ENCODE measurements at regions not wholly inside any gene's neighbourhood (a gene's known extent, or its start where the extent isn't known, plus 50 kb on each side); places are given as distances from the start of the nearest gene placed in this dataset.

DNA sequence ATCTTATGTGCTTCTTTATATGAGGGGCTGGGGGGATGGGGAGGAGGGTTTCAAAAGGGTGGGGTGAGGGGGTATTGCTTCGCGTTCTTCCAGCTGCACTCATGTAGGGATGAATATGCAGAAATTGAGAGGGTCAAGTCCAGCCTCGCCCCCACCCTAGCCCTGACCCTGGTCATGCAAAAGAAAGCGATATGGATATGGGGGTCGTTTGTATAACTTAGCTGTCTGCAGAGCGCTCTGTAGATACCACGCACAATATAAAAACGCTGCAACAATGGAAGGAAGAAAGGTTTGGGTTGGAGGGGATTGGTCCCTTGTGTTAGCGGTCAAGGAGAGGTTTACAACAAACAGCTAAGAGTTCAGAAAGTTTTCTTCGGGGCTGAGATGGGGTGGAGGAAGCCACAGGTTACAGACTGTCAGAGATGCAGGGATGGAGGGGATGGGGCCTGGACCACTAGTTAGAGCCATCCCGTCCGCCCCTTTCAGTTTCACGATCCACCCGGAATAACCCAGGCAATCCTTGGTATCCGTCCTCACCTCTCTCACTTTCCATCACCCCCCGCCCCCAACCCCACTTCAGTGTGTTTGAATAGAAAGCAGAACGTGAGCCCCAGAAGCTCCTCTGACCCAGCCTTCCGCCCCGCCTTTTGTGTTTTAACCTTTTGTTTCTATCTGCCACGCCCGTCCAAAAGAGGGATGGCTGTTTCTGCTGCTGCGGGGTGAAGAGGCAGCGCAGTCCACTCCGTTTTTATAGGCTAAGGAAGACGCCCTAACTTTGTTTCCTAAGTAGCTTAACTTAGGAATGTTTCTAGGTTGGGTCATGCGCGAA lies 73.5 kb downstream of the SOX4 start:
- H3K36me3 Mint-ChIP-seq (ENCODE audit: low read depth), result peaks cover 21% of the 10 kb centered on the region

DNA sequence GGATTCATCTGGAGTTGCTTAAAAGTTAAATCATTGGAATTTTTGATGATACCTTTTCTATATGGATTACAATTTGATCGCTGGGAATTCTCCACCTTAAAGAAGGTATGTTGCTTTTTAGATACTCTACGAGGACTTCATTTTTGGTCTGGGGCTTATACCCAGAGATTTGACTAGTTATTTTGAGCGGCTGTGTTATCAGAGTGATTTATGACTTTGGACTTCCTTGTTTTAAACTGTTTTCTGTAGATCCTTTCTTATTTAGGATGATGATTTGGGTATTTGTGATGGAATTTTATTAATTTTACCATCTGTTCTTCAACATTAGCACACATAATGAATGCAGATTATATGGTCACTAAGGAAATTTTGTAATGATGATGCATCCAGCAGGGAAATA lies 75.2 kb downstream of the SOX4 start:
- H3K9me3 Mint-ChIP-seq, result peaks cover 2% of the 10 kb centered on the region
- peaks cover 33% of the 10 kb centered on the region for H3K36me3 Mint-ChIP-seq (ENCODE audit: low read depth)
- H3K27ac Mint-ChIP-seq, result no peak overlapping the region
- H3K9ac ChIP-seq (ENCODE audit: extremely low read depth, low read length, poor library complexity, severe bottlenecking), result peak overlapping the region; percentile 13
- peaks cover 29% of the 10 kb centered on the region for H3K4me1 Mint-ChIP-seq
- peak overlapping the region; percentile 93 for H3K4me3 Mint-ChIP-seq
- H3K27ac ChIP-seq (ENCODE audit: low read depth, low read length), result no peak overlapping the region
- H3K36me3 ChIP-seq (ENCODE audit: control insufficient read depth, insufficient read depth, low read length), result peaks cover 54% of the 10 kb centered on the region
- H3K4me3 ChIP-seq (ENCODE audit: low read length), result peak overlapping the region; percentile 97
- 82 to 93% methylated on average over 2 to 3 of the region's 3 CpGs for WGBS, 2 experiments (ENCODE audit: insufficient coverage in 1 of 2, insufficient read length in 1 of 2)
- H3K4me1 ChIP-seq (ENCODE audit: control insufficient read depth, insufficient read depth, low read length), result no peaks in the 10 kb centered on the region
- no peaks in the 10 kb centered on the region for H3K27me3 ChIP-seq (ENCODE audit: control insufficient read depth, insufficient read depth, low read length, poor library complexity, severe bottlenecking)
- DNase-seq, result no peak
- H3K9me3 ChIP-seq (ENCODE audit: control insufficient read depth, low read length), result peaks cover 11% of the 10 kb centered on the region
- TF ChIP-seq, protein P1, sequence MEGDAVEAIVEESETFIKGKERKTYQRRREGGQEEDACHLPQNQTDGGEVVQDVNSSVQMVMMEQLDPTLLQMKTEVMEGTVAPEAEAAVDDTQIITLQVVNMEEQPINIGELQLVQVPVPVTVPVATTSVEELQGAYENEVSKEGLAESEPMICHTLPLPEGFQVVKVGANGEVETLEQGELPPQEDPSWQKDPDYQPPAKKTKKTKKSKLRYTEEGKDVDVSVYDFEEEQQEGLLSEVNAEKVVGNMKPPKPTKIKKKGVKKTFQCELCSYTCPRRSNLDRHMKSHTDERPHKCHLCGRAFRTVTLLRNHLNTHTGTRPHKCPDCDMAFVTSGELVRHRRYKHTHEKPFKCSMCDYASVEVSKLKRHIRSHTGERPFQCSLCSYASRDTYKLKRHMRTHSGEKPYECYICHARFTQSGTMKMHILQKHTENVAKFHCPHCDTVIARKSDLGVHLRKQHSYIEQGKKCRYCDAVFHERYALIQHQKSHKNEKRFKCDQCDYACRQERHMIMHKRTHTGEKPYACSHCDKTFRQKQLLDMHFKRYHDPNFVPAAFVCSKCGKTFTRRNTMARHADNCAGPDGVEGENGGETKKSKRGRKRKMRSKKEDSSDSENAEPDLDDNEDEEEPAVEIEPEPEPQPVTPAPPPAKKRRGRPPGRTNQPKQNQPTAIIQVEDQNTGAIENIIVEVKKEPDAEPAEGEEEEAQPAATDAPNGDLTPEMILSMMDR (conservative IDR thresholded peaks at IDR 0.05), result no peak
- peaks cover 2% of the 10 kb centered on the region for H3K27me3 Mint-ChIP-seq (ENCODE audit: insufficient read depth)

More for the DNA sequence above, 73.5 kb downstream of the SOX4 start:
- Histone ChIP-seq H3K27me3 (ENCODE audit: control insufficient read depth, insufficient read depth, low read length, poor library complexity, severe bottlenecking) (no peaks in the 10 kb centered on the region), H3K9me3 (ENCODE audit: control insufficient read depth, low read length) (no peaks in the 10 kb centered on the region), H3K4me3 (ENCODE audit: low read length) (peak overlapping the region; percentile 97), H3K9ac (ENCODE audit: extremely low read depth, low read length, poor library complexity, severe bottlenecking) (peak overlapping the region; percentile 71), H3K36me3 (ENCODE audit: control insufficient read depth, insufficient read depth, low read length) (peaks cover 38% of the 10 kb centered on the region), H3K27ac (ENCODE audit: low read depth, low read length) (peak overlapping the region; percentile 97), H3K4me1 (ENCODE audit: control insufficient read depth, insufficient read depth, low read length) (no peaks in the 10 kb centered on the region)
- peaks cover 2% of the 10 kb centered on the region for H3K27me3 Mint-ChIP-seq (ENCODE audit: insufficient read depth)
- peak overlapping the region; percentile 93 for H3K4me3 Mint-ChIP-seq
- H3K4me1 Mint-ChIP-seq, result peaks cover 33% of the 10 kb centered on the region
- WGBS, 2 experiments (ENCODE audit: insufficient coverage in 1 of 2, insufficient read length in 1 of 2), result 1 to 4% methylated on average over 16 to 27 of the region's 27 CpGs
- peak overlapping the region; percentile 99 for H3K27ac Mint-ChIP-seq
- H3K9me3 Mint-ChIP-seq, result no peaks in the 10 kb centered on the region
- DNase-seq, result peak; percentile 74
- TF ChIP-seq, protein P1 (conservative IDR thresholded peaks at IDR 0.05), result no peak

DNA sequence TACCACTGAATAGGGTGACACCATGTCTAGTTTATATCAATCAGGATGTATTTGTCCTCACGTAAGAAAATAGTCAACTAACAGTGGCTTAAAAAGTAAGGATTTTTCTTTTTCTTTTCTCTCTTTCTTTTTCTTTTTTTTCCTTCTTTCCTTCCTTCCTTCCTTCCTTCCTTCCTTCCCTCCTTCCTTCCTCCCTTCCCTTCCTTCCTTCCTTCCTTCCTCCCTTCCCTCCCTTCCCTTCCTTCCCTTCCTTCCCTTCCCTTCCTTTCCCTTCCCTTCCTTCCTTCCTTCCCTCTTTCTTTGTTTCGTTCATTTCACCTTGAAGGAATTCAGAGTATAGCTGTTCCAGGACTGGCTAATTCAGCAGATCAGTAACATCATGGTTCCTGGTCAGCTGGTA lies 83.2 kb downstream of the SOX4 start:
- Mint-ChIP-seq H3K9me3 (peaks cover 2% of the 10 kb centered on the region), H3K4me3 (no peak overlapping the region), H3K4me1 (peaks cover 10% of the 10 kb centered on the region), H3K27me3 (ENCODE audit: insufficient read depth) (no peaks in the 10 kb centered on the region), H3K27ac (no peak overlapping the region), H3K36me3 (ENCODE audit: low read depth) (peaks cover 62% of the 10 kb centered on the region)
- 50 to 95% methylated on average over 1 to 2 of the region's 2 CpGs for WGBS, 2 experiments (ENCODE audit: insufficient coverage in 1 of 2, insufficient read length in 1 of 2)
- peaks cover 16% of the 10 kb centered on the region for H3K9me3 ChIP-seq (ENCODE audit: control insufficient read depth, low read length)
- H3K27me3 ChIP-seq (ENCODE audit: control insufficient read depth, insufficient read depth, low read length, poor library complexity, severe bottlenecking), result no peaks in the 10 kb centered on the region
- no peaks in the 10 kb centered on the region for H3K4me1 ChIP-seq (ENCODE audit: control insufficient read depth, insufficient read depth, low read length)
- H3K9ac ChIP-seq (ENCODE audit: extremely low read depth, low read length, poor library complexity, severe bottlenecking), result no peak overlapping the region
- TF ChIP-seq, protein P1 (conservative IDR thresholded peaks at IDR 0.05), result no peak
- H3K27ac ChIP-seq (ENCODE audit: low read depth, low read length), result no peak overlapping the region
- H3K4me3 ChIP-seq (ENCODE audit: low read length), result no peak overlapping the region
- H3K36me3 ChIP-seq (ENCODE audit: control insufficient read depth, insufficient read depth, low read length), result peaks cover 80% of the 10 kb centered on the region
- no peak for DNase-seq

Measured in endodermal cell (in vitro differentiated cells).